ENCODE measurements at regions not wholly inside any gene's neighbourhood (a gene's known extent, or its start where the extent isn't known, plus 50 kb on each side); places are given as distances from the start of the nearest gene placed in this dataset.
"Not testable (repeated sequence)": the region's sequence is repeated elsewhere in the genome, so short reads cannot be mapped to it uniquely, and the experiment has no call there.

- not testable (repeated sequence) for TF ChIP-seq CTCF (IDR thresholded peaks at IDR 0.05; ENCODE audit: borderline replicate concordance, extremely low read depth, low read length, poor library complexity, severe bottlenecking); EZH2 (IDR thresholded peaks at IDR 0.05; ENCODE audit: borderline replicate concordance, low read depth, low read length, severe bottlenecking)
Observed at GRCh38 chr20:30500447-30500820, 757.0 kb upstream of the DEFB115 start.

Measured in DND-41 (cell line).